Keratinocyte (primary cell): ENCODE measurements at regions not wholly inside any gene's neighbourhood (a gene's known extent, or its start where the extent isn't known, plus 50 kb on each side); places are given as distances from the start of the nearest gene placed in this dataset.

ENCODE experiments used
- DNase-seq: peaks from one replicate; pipeline ENCODE4 v3.0.0-alpha.2; 2011; ENCODE audit warnings: low read depth, missing footprints, low spot score
- FAIRE-seq: peaks from 2 replicates; lab custom pipeline; 2011; peaks lifted over from hg19 to GRCh38; lab: Jason Lieb, UNC
- H2AFZ ChIP-seq: 2 replicates; pipeline ENCODE4 v1.6.0; 2012; ENCODE audit warnings: low read length, control low read depth, inconsistent platforms; ENCODE audit not compliant: control insufficient read depth
- H3K27ac ChIP-seq: 2 replicates; pipeline ENCODE4 v1.5.1; 2011; ENCODE audit warnings: low read length; ENCODE audit not compliant: control insufficient read depth, insufficient read depth
- H3K27me3 ChIP-seq: 3 replicates; pipeline ENCODE4 v1.6.0; 2011; ENCODE audit warnings: low read length; ENCODE audit not compliant: control insufficient read depth, insufficient read depth; ENCODE audit errors: extremely low read depth
- H3K36me3 ChIP-seq, 2 experiments: 2 replicates in 1 of 2; 3 replicates in 1 of 2; pipeline ENCODE4 v1.5.1; 2011; ENCODE audit warnings: low read length in 2 of 2, mild to moderate bottlenecking in 1 of 2; ENCODE audit not compliant: control insufficient read depth in 2 of 2, insufficient read depth in 2 of 2; ENCODE audit errors: extremely low read depth in 1 of 2
- H3K4me1 ChIP-seq: 3 replicates; pipeline ENCODE4 v1.5.1; 2011; ENCODE audit warnings: low read length; ENCODE audit not compliant: control insufficient read depth, insufficient read depth; ENCODE audit errors: extremely low read depth
- H3K4me2 ChIP-seq: 3 replicates; pipeline ENCODE4 v1.6.0; 2011; ENCODE audit warnings: low read depth, low read length; ENCODE audit not compliant: control insufficient read depth, insufficient read depth; ENCODE audit errors: extremely low read depth
- H3K4me3 ChIP-seq, 3 experiments: fragments of 200-600 bp in 1 of 3; sonication (generic) in 1 of 3; 2 replicates in 2 of 3; 3 replicates in 1 of 3; pipeline ENCODE4 v1.5.1; 2011 to 2016; ENCODE audit warnings: low read length in 3 of 3, mild to moderate bottlenecking in 3 of 3, control low read depth in 2 of 3, inconsistent platforms in 1 of 3, low read depth in 1 of 3, mixed read lengths in 1 of 3, mixed run types in 1 of 3, moderate library complexity in 1 of 3; ENCODE audit not compliant: control insufficient read depth in 2 of 3, insufficient read depth in 2 of 3; ENCODE audit errors: extremely low read depth in 1 of 3
- H3K79me2 ChIP-seq: 2 replicates; pipeline ENCODE4 v1.6.0; 2012; ENCODE audit warnings: low read length; ENCODE audit not compliant: control insufficient read depth, insufficient read depth
- H3K9ac ChIP-seq: 3 replicates; pipeline ENCODE4 v1.6.0; 2011; ENCODE audit warnings: low read length; ENCODE audit not compliant: control insufficient read depth, insufficient read depth; ENCODE audit errors: extremely low read depth
- H3K9me1 ChIP-seq: 3 replicates; pipeline ENCODE4 v1.6.0; 2011; ENCODE audit warnings: low read length; ENCODE audit not compliant: control insufficient read depth, insufficient read depth; ENCODE audit errors: extremely low read depth
- H3K9me3 ChIP-seq: 2 replicates; pipeline ENCODE4 v1.5.1; 2012; ENCODE audit warnings: low read depth, low read length; ENCODE audit not compliant: control insufficient read depth
- H4K20me1 ChIP-seq: 3 replicates; pipeline ENCODE4 v1.6.0; 2011; ENCODE audit warnings: low read length; ENCODE audit not compliant: control insufficient read depth, insufficient read depth; ENCODE audit errors: extremely low read depth
- EZH2 ChIP-seq: IDR thresholded peaks from one replicate; pipeline ENCODE4 v1.6.1; 2012; ENCODE audit warnings: inconsistent platforms, mild to moderate bottlenecking, low read length, moderate library complexity
- dilution Hi-C: fragments of 300-500 bp; cut with MboI; formaldehyde crosslinking; loops from one replicate; pipeline ENCODE4 v1.7.0; 2020; ENCODE audit warnings: low sequenced_read_pairs; ENCODE audit not compliant: extremely low pct_ligation_motif_present
- TF ChIP-seq, protein P1 (sequence below), 3 experiments: IDR thresholded peaks in 1 of 3; conservative IDR thresholded peaks in 1 of 3; optimal IDR thresholded peaks in 1 of 3; 2 replicates in 2 of 3; 3 replicates in 1 of 3; pipeline versions ENCODE3 to v1.5.1; 2011; ENCODE audit warnings: low read length in 3 of 3, mild to moderate bottlenecking in 3 of 3, moderate library complexity in 2 of 3, control low read depth in 1 of 3, inconsistent platforms in 1 of 3; ENCODE audit not compliant: insufficient read depth in 2 of 3; ENCODE audit errors: extremely low read depth in 1 of 3

- H2AFZ ChIP-seq = no peak overlapping the region
- no peaks in the 10 kb centered on the region for H3K9me1 ChIP-seq
- peak overlapping the region; percentile 53 for H3K27ac ChIP-seq
- TF ChIP-seq, protein P1, sequence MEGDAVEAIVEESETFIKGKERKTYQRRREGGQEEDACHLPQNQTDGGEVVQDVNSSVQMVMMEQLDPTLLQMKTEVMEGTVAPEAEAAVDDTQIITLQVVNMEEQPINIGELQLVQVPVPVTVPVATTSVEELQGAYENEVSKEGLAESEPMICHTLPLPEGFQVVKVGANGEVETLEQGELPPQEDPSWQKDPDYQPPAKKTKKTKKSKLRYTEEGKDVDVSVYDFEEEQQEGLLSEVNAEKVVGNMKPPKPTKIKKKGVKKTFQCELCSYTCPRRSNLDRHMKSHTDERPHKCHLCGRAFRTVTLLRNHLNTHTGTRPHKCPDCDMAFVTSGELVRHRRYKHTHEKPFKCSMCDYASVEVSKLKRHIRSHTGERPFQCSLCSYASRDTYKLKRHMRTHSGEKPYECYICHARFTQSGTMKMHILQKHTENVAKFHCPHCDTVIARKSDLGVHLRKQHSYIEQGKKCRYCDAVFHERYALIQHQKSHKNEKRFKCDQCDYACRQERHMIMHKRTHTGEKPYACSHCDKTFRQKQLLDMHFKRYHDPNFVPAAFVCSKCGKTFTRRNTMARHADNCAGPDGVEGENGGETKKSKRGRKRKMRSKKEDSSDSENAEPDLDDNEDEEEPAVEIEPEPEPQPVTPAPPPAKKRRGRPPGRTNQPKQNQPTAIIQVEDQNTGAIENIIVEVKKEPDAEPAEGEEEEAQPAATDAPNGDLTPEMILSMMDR (optimal IDR thresholded peaks at IDR 0.05 in 1 of 3, IDR thresholded peaks at IDR 0.05 in 1 of 3, conservative IDR thresholded peaks at IDR 0.05 in 1 of 3; ENCODE audit: extremely low read depth in 1 of 3, insufficient read depth in 2 of 3, low read length in 3 of 3) = no peak
- no peak for TF ChIP-seq EZH2
- peak; percentile 96 for FAIRE-seq
- H3K36me3 ChIP-seq = no peaks in the 10 kb centered on the region
- peak overlapping the region; percentile 70 for H3K4me2 ChIP-seq
- H4K20me1 ChIP-seq = no peaks in the 10 kb centered on the region
- peak overlapping the region; percentile 45 for H3K9ac ChIP-seq
- dilution Hi-C loops = loop anchor here (25.0 kb wide), 1 partner anchor 459 kb away; no protein-coding TSS in a partner anchor
- peak; percentile 45 for DNase-seq
- no peaks in the 10 kb centered on the region for H3K9me3 ChIP-seq
- H3K27me3 ChIP-seq = no peaks in the 10 kb centered on the region
- no peak overlapping the region for H3K4me3 ChIP-seq
- H3K4me1 ChIP-seq = peaks cover 31% of the 10 kb centered on the region
- no peaks in the 10 kb centered on the region for H3K79me2 ChIP-seq
Observed at GRCh38 chr2:37871456-37872191, 53.5 kb upstream of the RMDN2 start.

DNA sequence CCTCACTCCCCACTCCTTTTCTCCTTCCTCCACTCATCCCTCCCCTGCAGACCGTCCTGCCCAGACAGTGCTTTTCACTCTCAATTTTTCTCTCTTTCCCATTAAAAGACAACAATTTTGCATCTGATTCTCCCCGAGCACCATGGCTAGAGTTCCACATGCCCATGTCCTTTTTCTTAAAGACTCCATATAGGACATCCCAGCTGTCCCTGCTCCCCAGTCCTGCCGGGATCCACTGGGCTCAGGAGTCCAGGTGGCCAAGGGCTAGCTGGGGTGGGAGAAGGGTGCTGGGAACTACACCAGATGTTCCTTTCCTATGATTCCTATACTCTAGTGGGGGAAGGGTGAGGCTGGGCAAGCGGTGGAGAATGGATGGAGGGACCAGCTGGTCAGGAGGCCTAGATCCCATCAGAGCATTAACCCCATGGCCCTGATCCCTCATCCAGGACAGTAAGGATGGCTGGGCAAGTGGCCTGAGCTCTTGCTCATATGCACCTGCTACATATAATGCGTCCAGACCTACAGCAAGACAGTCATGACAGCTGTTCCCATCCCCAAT lies 52.8 kb upstream of the RMDN2 start:
- no peaks in the 10 kb centered on the region for H3K36me3 ChIP-seq
- H4K20me1 ChIP-seq = no peaks in the 10 kb centered on the region
- FAIRE-seq (no peak), DNase-seq (no peak)
- no peak for TF ChIP-seq EZH2
- TF ChIP-seq, protein P1 (optimal IDR thresholded peaks at IDR 0.05 in 1 of 3, IDR thresholded peaks at IDR 0.05 in 1 of 3, conservative IDR thresholded peaks at IDR 0.05 in 1 of 3; ENCODE audit: extremely low read depth in 1 of 3, insufficient read depth in 2 of 3, low read length in 3 of 3) = no peak
- peak overlapping the region; percentile 70 for H3K4me2 ChIP-seq
- H2AFZ ChIP-seq = no peak overlapping the region
- peak overlapping the region; percentile 34 for H3K27ac ChIP-seq
- no peaks in the 10 kb centered on the region for H3K9me1 ChIP-seq
- dilution Hi-C loops = loop anchor here (25.0 kb wide), 1 partner anchor 460 kb away; no protein-coding TSS in a partner anchor
- H3K4me3 ChIP-seq = no peak overlapping the region
- no peaks in the 10 kb centered on the region for H3K79me2 ChIP-seq
- H3K9me3 ChIP-seq = no peaks in the 10 kb centered on the region
- no peaks in the 10 kb centered on the region for H3K27me3 ChIP-seq
- H3K4me1 ChIP-seq = peaks cover 31% of the 10 kb centered on the region
- H3K9ac ChIP-seq = peak overlapping the region; percentile 10
